K562 (cell line): ENCODE measurements at regions not wholly inside any gene's neighbourhood (a gene's known extent, or its start where the extent isn't known, plus 50 kb on each side); places are given as distances from the start of the nearest gene placed in this dataset.

Experiments used
- ATAC-seq: fragments of 200-7000 bp; cut with Tn5 transposase; 3 replicates; pipeline ENCODE4 v1.9.1; 2020; ENCODE audit warnings: moderate library complexity
- BruUV-seq: library from RNA; stranded (reverse); fragments of 400-500 nt; replicated peaks from 2 replicates; lab custom pipeline; 2021; lab: Mats Ljungman, UMichigan
- CTCF ChIA-PET: fragments of 300-600 bp; formaldehyde crosslinking; extraction: SDS; loops from one replicate; lab custom pipeline; 2021; ENCODE audit warnings: low intra/inter-chr PET ratio; lab: Yijun Ruan, JAX
- POLR2A ChIA-PET: fragments of 300-600, 350-650 bp; sonication (Branson Sonifier 250); formaldehyde crosslinking; extraction: SDS; loops from one replicate; lab custom pipeline; 2021; ENCODE audit warnings: antibody characterized with exemption, inconsistent platforms; lab: Yijun Ruan, JAX
- DNase-seq, 4 experiments: peaks; one replicate each; pipeline versions ENCODE4 v3.0.0 to v3.0.0-alpha.2; 2011 to 2018; ENCODE audit warnings: low spot score in 3 of 4, mixed read lengths in 3 of 4; ENCODE audit errors: extremely low read depth in 1 of 4
- FAIRE-seq: peaks from 2 replicates; lab custom pipeline; 2011; peaks lifted over from hg19 to GRCh38; lab: Jason Lieb, UNC
- H2AFZ ChIP-seq: 2 replicates; pipeline ENCODE4 v1.6.0; 2011; ENCODE audit warnings: low read depth, low read length, control low read depth, inconsistent platforms
- H3K27ac ChIP-seq: fragments of 200-600 bp; 3 replicates; pipeline ENCODE4 v1.8.0; 2011; ENCODE audit warnings: low read depth, mild to moderate bottlenecking, control low read depth, inconsistent platforms, low read length, moderate library complexity, mixed read lengths; ENCODE audit errors: extremely low read depth
- H3K27me3 ChIP-seq, 2 experiments: fragments of 300-600 bp in 1 of 2; 2 replicates in 1 of 2; 3 replicates in 1 of 2; pipeline versions ENCODE4 v1.6.0 to v1.8.0; 2011; ENCODE audit warnings: inconsistent platforms in 2 of 2, low read length in 2 of 2, mild to moderate bottlenecking in 1 of 2, mixed read lengths in 1 of 2, moderate library complexity in 1 of 2; ENCODE audit not compliant: control insufficient read depth in 2 of 2, insufficient read depth in 2 of 2
- H3K36me3 ChIP-seq: fragments of 300-600 bp; 3 replicates; pipeline ENCODE4 v1.8.0; 2011; ENCODE audit warnings: mild to moderate bottlenecking, low read length, inconsistent platforms; ENCODE audit not compliant: control insufficient read depth, insufficient read depth
- H3K4me1 ChIP-seq, 2 experiments: fragments of 200-600 bp in 1 of 2; replicated peaks in 1 of 2; 2 replicates in 1 of 2; 3 replicates in 1 of 2; pipeline versions ENCODE4 v1.5.1 to v1.8.0; 2011; ENCODE audit warnings: inconsistent platforms in 2 of 2, low read length in 2 of 2, mild to moderate bottlenecking in 1 of 2, mixed read lengths in 1 of 2, moderate library complexity in 1 of 2; ENCODE audit not compliant: control insufficient read depth in 2 of 2, insufficient read depth in 2 of 2
- H3K4me2 ChIP-seq: 2 replicates; pipeline ENCODE4 v1.6.1; 2011; ENCODE audit warnings: low read length, control low read depth, inconsistent platforms, mixed read lengths; ENCODE audit not compliant: insufficient read depth
- H3K4me3 ChIP-seq: fragments of 200-600 bp; sonication (generic), shearing (Covaris generic); 2 replicates; pipeline ENCODE4 v1.5.1; 2016; ENCODE audit warnings: control low read depth, inconsistent platforms
- H3K79me2 ChIP-seq: fragments of 200-600 bp; 3 replicates; pipeline ENCODE4 v1.8.0; 2011; ENCODE audit warnings: low read length, inconsistent platforms; ENCODE audit not compliant: control insufficient read depth, insufficient read depth
- H3K9ac ChIP-seq, 2 experiments: 2 replicates each; pipeline versions ENCODE4 v1.6.0 to v1.6.1; 2011; ENCODE audit warnings: low read depth in 2 of 2, low read length in 2 of 2, control low read depth in 1 of 2, inconsistent platforms in 1 of 2, mild to moderate bottlenecking in 1 of 2, mixed read lengths in 1 of 2; ENCODE audit not compliant: insufficient read depth in 1 of 2
- H3K9me1 ChIP-seq: one replicate; pipeline ENCODE4 v1.6.0; 2011; ENCODE audit warnings: inconsistent platforms, mild to moderate bottlenecking, low read length, moderate library complexity; ENCODE audit not compliant: control insufficient read depth, insufficient read depth
- H3K9me3 ChIP-seq: replicated peaks from 2 replicates; pipeline ENCODE4 v1.5.1; 2011; ENCODE audit warnings: low read depth, low read length, inconsistent platforms; ENCODE audit not compliant: control insufficient read depth, insufficient read depth
- H4K20me1 ChIP-seq: replicated peaks from 2 replicates; pipeline ENCODE4 v1.6.1; 2011; ENCODE audit warnings: low read length, inconsistent platforms, mixed read lengths; ENCODE audit not compliant: control insufficient read depth, insufficient read depth
- ARID1B ChIP-seq: fragments of 450-650 bp; IDR thresholded peaks from 2 replicates; pipeline ENCODE4 v1.6.1; 2016; ENCODE audit warnings: antibody characterized with exemption, mild to moderate bottlenecking, inconsistent platforms
- DACH1 ChIP-seq: fragments of 450-650 bp; IDR thresholded peaks from 2 replicates; pipeline ENCODE4 v1.6.1; 2018; ENCODE audit not compliant: partially characterized antibody
- FOXA3 ChIP-seq, 2 experiments: fragments of 450-650 bp in 1 of 2; sonication (generic) in 1 of 2; formaldehyde crosslinking; IDR thresholded peaks in 1 of 2; conservative IDR thresholded peaks in 1 of 2; 2 replicates each; pipeline versions ENCODE4 v1.4.0 to v1.8.0; 2020 to 2022; ENCODE audit warnings: mild to moderate bottlenecking in 2 of 2, missing genetic modification reagents in 1 of 2
- HIVEP1 ChIP-seq: fragments of 250-450 bp; sonication (Bioruptor Pico); IDR thresholded peaks from 2 replicates; pipeline ENCODE4 v1.4.0; 2020; ENCODE audit warnings: mild to moderate bottlenecking
- NBN ChIP-seq: fragments of 450-650 bp; IDR thresholded peaks from 2 replicates; pipeline ENCODE4 v1.6.1; 2016; ENCODE audit warnings: low read depth, mild to moderate bottlenecking
- RCOR1 ChIP-seq, 2 experiments: IDR thresholded peaks; 2 replicates each; pipeline ENCODE4 v1.6.1; 2012; ENCODE audit warnings: low read depth in 2 of 2, low read length in 2 of 2, borderline replicate concordance in 1 of 2, improper control_type of control experiment in 1 of 2
- TAL1 ChIP-seq: fragments of 450-650 bp; IDR thresholded peaks from 2 replicates; pipeline ENCODE4 v1.6.1; 2016; ENCODE audit warnings: mild to moderate bottlenecking
- XRCC3 ChIP-seq: fragments of 450-650 bp; IDR thresholded peaks from 2 replicates; pipeline ENCODE4 v1.6.1; 2017; ENCODE audit warnings: mild to moderate bottlenecking, moderate library complexity
- XRCC4 ChIP-seq: IDR thresholded peaks from one replicate; pipeline ENCODE4 v1.6.1; 2011; ENCODE audit not compliant: insufficient read depth, insufficient read length; ENCODE audit errors: extremely low read depth
- ZBTB26 ChIP-seq: fragments of 450-650 bp; formaldehyde crosslinking; IDR thresholded peaks from 2 replicates; pipeline ENCODE4 v1.4.0; 2022; ENCODE audit warnings: missing genetic modification characterization
- ZNF24 ChIP-seq: fragments of 450-650 bp; IDR thresholded peaks from 2 replicates; pipeline ENCODE4 v1.6.1; 2016
- ZNF347 ChIP-seq: fragments of 450-650 bp; formaldehyde crosslinking; IDR thresholded peaks from 2 replicates; pipeline ENCODE4 v1.4.0; 2020; ENCODE audit warnings: low read depth, mild to moderate bottlenecking, moderate library complexity
- in situ Hi-C: fragments of 300-500 bp; cut with MboI; formaldehyde crosslinking; loops from 4 replicates; pipeline ENCODE4 v1.15.0; 2018; ENCODE audit warnings: inconsistent platforms, mixed read lengths
- intact Hi-C: fragments of 100-400 bp; cut with micrococcal nuclease; formaldehyde crosslinking; loops from 2 replicates; pipeline ENCODE4 v1.14.2; 2022
- TF ChIP-seq, protein P1 (sequence below): fragments of 450-650 bp; IDR thresholded peaks from 2 replicates; pipeline ENCODE4 v1.6.1; 2016; ENCODE audit warnings: mild to moderate bottlenecking

GRCh38 chr4:120327276-120327675, 260.6 kb upstream of the MAD2L1 start:
- BruUV-seq = no TSS peak
- no peak for FAIRE-seq
- intact Hi-C loops = no loop called here
- Histone ChIP-seq H3K27me3 (no peaks in the 10 kb centered on the region), H4K20me1 (no peaks in the 10 kb centered on the region), H3K9me3 (no peaks in the 10 kb centered on the region), H3K79me2 (no peaks in the 10 kb centered on the region), H3K9me1 (no peaks in the 10 kb centered on the region)
- no peak for DNase-seq
- no peak for TF ChIP-seq DACH1
- TF ChIP-seq FOXA3 (CRISPR knock-in tag; conservative IDR thresholded peaks at IDR 0.05 in 1 of 2, IDR thresholded peaks at IDR 0.05 in 1 of 2) = no peak
- no peak for TF ChIP-seq HIVEP1 (CRISPR knock-in tag)
- TF ChIP-seq, protein P1, sequence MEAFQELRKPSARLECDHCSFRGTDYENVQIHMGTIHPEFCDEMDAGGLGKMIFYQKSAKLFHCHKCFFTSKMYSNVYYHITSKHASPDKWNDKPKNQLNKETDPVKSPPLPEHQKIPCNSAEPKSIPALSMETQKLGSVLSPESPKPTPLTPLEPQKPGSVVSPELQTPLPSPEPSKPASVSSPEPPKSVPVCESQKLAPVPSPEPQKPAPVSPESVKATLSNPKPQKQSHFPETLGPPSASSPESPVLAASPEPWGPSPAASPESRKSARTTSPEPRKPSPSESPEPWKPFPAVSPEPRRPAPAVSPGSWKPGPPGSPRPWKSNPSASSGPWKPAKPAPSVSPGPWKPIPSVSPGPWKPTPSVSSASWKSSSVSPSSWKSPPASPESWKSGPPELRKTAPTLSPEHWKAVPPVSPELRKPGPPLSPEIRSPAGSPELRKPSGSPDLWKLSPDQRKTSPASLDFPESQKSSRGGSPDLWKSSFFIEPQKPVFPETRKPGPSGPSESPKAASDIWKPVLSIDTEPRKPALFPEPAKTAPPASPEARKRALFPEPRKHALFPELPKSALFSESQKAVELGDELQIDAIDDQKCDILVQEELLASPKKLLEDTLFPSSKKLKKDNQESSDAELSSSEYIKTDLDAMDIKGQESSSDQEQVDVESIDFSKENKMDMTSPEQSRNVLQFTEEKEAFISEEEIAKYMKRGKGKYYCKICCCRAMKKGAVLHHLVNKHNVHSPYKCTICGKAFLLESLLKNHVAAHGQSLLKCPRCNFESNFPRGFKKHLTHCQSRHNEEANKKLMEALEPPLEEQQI = no peak
- no peak for TF ChIP-seq ZNF347 (CRISPR knock-in tag)
- no peak for TF ChIP-seq ARID1B
- TF ChIP-seq TAL1 = no peak
- TF ChIP-seq NBN = no peak
- no peak for TF ChIP-seq ZNF24
- TF ChIP-seq RCOR1 (IDR thresholded peaks at IDR 0.05; ENCODE audit: borderline replicate concordance in 1 of 2, low read depth in 2 of 2, low read length in 2 of 2) = no peak
- TF ChIP-seq ZBTB26 (CRISPR knock-in tag) = no peak
- no peak for TF ChIP-seq XRCC4
- no peak for TF ChIP-seq XRCC3
- TF ChIP-seq, all 486 proteins: peak for 0
- Histone ChIP-seq H3K27ac (no peak overlapping the region), H2AFZ (no peak overlapping the region), H3K36me3 (no peaks in the 10 kb centered on the region), H3K4me3 (no peak overlapping the region), H3K4me1 (no peaks in the 10 kb centered on the region), H3K9ac (no peak overlapping the region), H3K4me2 (no peak overlapping the region)
- in situ Hi-C loops = no loop called here
- ChIA-PET CTCF (no interaction called here), POLR2A (no interaction called here)
- ATAC-seq = no peak
